Calu3 (cell line): ENCODE measurements at regions not wholly inside any gene's neighbourhood (a gene's known extent, or its start where the extent isn't known, plus 50 kb on each side); places are given as distances from the start of the nearest gene placed in this dataset.

ENCODE experiments used
- BruUV-seq: library from RNA; stranded (reverse); fragments of 400-500 nt; replicated peaks from 2 replicates; lab custom pipeline; 2021; lab: Mats Ljungman, UMichigan
- CTCF ChIA-PET: fragments of 300-600 bp; sonication (Branson Sonifier 250); formaldehyde crosslinking; loops from one replicate; lab custom pipeline; 2022; ENCODE audit warnings: antibody characterized with exemption; lab: Charles Lee
- DNase-seq: peaks from one replicate; pipeline ENCODE4 v3.0.0; 2022
- H3K27ac Mint-ChIP-seq: one replicate; pipeline ENCODE4 v1.8.0; 2022; ENCODE audit warnings: mixed read lengths; ENCODE audit not compliant: unreplicated experiment
- H3K27me3 Mint-ChIP-seq: one replicate; pipeline ENCODE4 v1.8.0; 2022; ENCODE audit warnings: mixed read lengths; ENCODE audit not compliant: unreplicated experiment
- H3K36me3 Mint-ChIP-seq: one replicate; pipeline ENCODE4 v1.8.0; 2022; ENCODE audit warnings: mild to moderate bottlenecking, moderate library complexity, mixed read lengths; ENCODE audit not compliant: insufficient read depth, unreplicated experiment
- H3K4me1 Mint-ChIP-seq: one replicate; pipeline ENCODE4 v1.8.0; 2022; ENCODE audit warnings: mild to moderate bottlenecking, low read depth, mixed read lengths; ENCODE audit not compliant: unreplicated experiment
- H3K4me3 Mint-ChIP-seq: one replicate; pipeline ENCODE4 v1.8.0; 2022; ENCODE audit warnings: mild to moderate bottlenecking, low read depth, moderate library complexity, mixed read lengths; ENCODE audit not compliant: unreplicated experiment
- H3K9me3 Mint-ChIP-seq: one replicate; pipeline ENCODE4 v1.8.0; 2022; ENCODE audit warnings: low read depth, mixed read lengths; ENCODE audit not compliant: unreplicated experiment
- intact Hi-C: fragments of 100-400 bp; cut with micrococcal nuclease; formaldehyde crosslinking; loops from one replicate; pipeline ENCODE4 v1.10.0; 2022; ENCODE audit not compliant: unreplicated experiment
- TF ChIP-seq, protein P1 (sequence below): fragments of 200-600 bp; IDR thresholded peaks from one replicate; pipeline ENCODE4 v1.8.0; 2022; ENCODE audit warnings: antibody characterized with exemption; ENCODE audit not compliant: unreplicated experiment

DNA sequence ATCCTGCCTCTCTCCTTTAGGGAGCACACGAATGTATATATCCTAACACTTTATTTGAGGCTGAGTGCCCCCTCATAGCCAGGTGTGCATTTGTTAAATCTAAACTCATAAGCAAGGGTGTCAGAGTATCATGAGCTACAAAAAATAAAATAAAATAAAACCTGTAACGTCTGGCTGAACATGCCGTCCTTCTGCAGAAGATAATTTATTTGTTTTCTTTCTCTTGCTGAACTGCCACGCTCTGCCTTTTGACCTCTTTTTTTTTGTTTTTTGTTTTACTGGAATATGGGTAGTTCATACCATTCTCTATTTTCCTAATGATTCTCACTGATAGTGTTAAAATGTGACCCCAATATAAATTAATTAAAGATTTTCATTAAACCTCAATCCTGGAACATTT, 117.7 kb upstream of the MPDZ start:
- Mint-ChIP-seq H3K4me1 (no peaks in the 10 kb centered on the region), H3K4me3 (no peak overlapping the region), H3K27ac (no peak overlapping the region), H3K36me3 (no peaks in the 10 kb centered on the region), H3K9me3 (no peaks in the 10 kb centered on the region), H3K27me3 (no peaks in the 10 kb centered on the region)
- TF ChIP-seq, protein P1, sequence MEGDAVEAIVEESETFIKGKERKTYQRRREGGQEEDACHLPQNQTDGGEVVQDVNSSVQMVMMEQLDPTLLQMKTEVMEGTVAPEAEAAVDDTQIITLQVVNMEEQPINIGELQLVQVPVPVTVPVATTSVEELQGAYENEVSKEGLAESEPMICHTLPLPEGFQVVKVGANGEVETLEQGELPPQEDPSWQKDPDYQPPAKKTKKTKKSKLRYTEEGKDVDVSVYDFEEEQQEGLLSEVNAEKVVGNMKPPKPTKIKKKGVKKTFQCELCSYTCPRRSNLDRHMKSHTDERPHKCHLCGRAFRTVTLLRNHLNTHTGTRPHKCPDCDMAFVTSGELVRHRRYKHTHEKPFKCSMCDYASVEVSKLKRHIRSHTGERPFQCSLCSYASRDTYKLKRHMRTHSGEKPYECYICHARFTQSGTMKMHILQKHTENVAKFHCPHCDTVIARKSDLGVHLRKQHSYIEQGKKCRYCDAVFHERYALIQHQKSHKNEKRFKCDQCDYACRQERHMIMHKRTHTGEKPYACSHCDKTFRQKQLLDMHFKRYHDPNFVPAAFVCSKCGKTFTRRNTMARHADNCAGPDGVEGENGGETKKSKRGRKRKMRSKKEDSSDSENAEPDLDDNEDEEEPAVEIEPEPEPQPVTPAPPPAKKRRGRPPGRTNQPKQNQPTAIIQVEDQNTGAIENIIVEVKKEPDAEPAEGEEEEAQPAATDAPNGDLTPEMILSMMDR: no peak
- intact Hi-C loops: no loop called here
- no TSS peak for BruUV-seq
- DNase-seq: no peak
- CTCF ChIA-PET: no interaction called here

DNA sequence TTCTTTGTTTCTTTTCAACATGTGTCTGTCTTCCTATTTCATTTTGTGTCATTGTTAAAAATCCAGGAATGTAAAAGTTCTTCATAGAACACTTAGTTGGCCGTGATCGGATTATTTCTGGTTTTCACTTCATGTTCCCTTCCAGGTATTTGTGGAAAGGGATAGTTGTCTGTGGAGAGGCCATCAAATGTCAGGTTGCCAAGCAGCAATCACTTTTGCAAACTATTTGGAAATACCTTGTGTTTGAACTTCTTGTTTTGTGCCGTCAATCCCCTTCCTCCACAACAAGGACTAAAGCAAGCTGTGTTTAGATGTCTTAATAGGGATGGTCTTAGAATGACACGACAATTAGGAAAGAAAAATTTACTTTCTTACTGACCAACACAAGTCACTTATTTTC, 116.9 kb upstream of the MPDZ start:
- no peak overlapping the region for H3K4me3 Mint-ChIP-seq
- peaks cover 1% of the 10 kb centered on the region for H3K9me3 Mint-ChIP-seq
- no peaks in the 10 kb centered on the region for H3K4me1 Mint-ChIP-seq
- BruUV-seq: no TSS peak
- no peak overlapping the region for H3K27ac Mint-ChIP-seq
- CTCF ChIA-PET: no interaction called here
- H3K36me3 Mint-ChIP-seq: no peaks in the 10 kb centered on the region
- H3K27me3 Mint-ChIP-seq: no peaks in the 10 kb centered on the region
- DNase-seq: no peak
- TF ChIP-seq, protein P1: no peak
- intact Hi-C loops: no loop called here

DNA sequence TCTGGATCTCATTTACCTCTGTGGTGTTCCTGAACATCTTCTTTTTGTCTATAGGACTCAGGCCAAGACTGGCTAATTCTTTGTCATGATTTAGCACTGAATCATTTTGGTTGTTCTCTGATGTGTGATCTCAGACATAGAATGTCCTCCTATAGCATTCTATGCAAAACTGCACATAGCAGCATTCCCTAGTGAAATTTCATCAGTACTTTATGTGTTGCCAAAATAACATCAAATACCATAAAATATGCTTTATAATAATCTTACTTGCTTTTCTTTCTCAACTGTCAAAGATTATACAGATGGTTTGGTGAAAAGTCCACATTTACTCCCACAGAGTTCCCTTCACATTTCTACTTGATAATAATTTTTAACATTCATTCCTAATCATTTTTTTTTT, 115.7 kb upstream of the MPDZ start:
- H3K4me1 Mint-ChIP-seq: no peaks in the 10 kb centered on the region
- no peaks in the 10 kb centered on the region for H3K36me3 Mint-ChIP-seq
- no peaks in the 10 kb centered on the region for H3K27me3 Mint-ChIP-seq
- DNase-seq: no peak
- TF ChIP-seq, protein P1: no peak
- H3K27ac Mint-ChIP-seq: no peak overlapping the region
- CTCF ChIA-PET: no interaction called here
- BruUV-seq: no TSS peak
- no peak overlapping the region for H3K4me3 Mint-ChIP-seq
- intact Hi-C loops: no loop called here
- H3K9me3 Mint-ChIP-seq: peaks cover 3% of the 10 kb centered on the region

DNA sequence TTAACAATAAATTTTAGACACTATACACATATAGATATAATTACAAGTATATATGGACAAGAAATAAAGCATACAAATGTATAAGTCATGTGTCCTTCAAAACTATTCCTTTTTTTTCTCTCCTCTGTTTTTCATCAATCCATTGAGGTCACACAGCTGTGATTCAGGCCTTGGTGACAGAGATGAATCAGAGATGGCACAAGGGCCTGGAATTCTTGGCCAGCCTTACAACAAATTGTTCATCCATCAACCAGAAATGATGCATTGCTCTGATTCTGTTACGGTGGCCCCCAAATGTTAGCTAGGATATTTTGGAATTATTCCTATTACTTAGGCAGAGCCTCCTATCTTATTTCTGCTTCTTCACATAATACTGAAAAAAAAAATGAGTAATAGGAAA, 108.7 kb upstream of the MPDZ start:
- no TSS peak for BruUV-seq
- CTCF ChIA-PET: no interaction called here
- Mint-ChIP-seq H3K27ac (no peak overlapping the region), H3K36me3 (no peaks in the 10 kb centered on the region), H3K4me1 (no peaks in the 10 kb centered on the region), H3K27me3 (peaks cover 15% of the 10 kb centered on the region), H3K4me3 (no peak overlapping the region), H3K9me3 (peaks cover 10% of the 10 kb centered on the region)
- TF ChIP-seq, protein P1: no peak
- DNase-seq: no peak
- intact Hi-C loops: no loop called here

DNA sequence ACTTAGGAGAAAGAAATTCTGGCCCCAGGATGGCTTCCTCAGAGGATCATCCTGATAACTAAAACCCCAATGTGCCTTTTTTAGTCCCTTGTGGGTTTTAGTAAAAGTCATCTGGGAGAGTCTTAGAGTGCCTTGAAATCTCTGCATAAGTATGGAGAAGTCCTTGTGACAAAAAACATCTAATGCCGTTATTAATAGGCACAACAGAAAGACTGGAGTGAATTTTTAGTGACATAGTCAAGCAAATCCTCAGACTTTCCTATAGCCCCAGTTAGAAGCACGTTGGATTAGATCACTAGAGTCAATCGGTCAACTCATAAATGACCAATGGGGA, 108.2 kb upstream of the MPDZ start:
- no peak overlapping the region for H3K27ac Mint-ChIP-seq
- BruUV-seq: no TSS peak
- intact Hi-C loops: no loop called here
- no peak overlapping the region for H3K4me3 Mint-ChIP-seq
- no peak for DNase-seq
- no peaks in the 10 kb centered on the region for H3K36me3 Mint-ChIP-seq
- H3K27me3 Mint-ChIP-seq: peaks cover 15% of the 10 kb centered on the region
- TF ChIP-seq, protein P1: no peak
- peaks cover 10% of the 10 kb centered on the region for H3K9me3 Mint-ChIP-seq
- CTCF ChIA-PET: no interaction called here
- no peaks in the 10 kb centered on the region for H3K4me1 Mint-ChIP-seq
